ENCODE measurements at regions not wholly inside any gene's neighbourhood (a gene's known extent, or its start where the extent isn't known, plus 50 kb on each side); places are given as distances from the start of the nearest gene placed in this dataset.

- H3K4me3 ChIP-seq (ENCODE audit: low read depth, low read length): no peak overlapping the region
- TF ChIP-seq CTCF (IDR thresholded peaks at IDR 0.05; ENCODE audit: insufficient read depth, low read depth, low read length): no peak
- peak; percentile 4 for DNase-seq (ENCODE audit: low read depth)
Measured at GRCh38 chr4:28469886-28470285, 1609.2 kb downstream of the STIM2 start.

- no peak overlapping the region for H3K4me3 ChIP-seq (ENCODE audit: low read depth, low read length)
Measured at GRCh38 chr4:28475381-28475780, 1614.7 kb downstream of the STIM2 start.

GRCh38 chr4:28479666-28480065, 1619.0 kb downstream of the STIM2 start:
- H3K4me3 ChIP-seq (ENCODE audit: low read depth, low read length): no peak overlapping the region
- no peak for DNase-seq (ENCODE audit: low read depth)
- no peak for TF ChIP-seq CTCF (IDR thresholded peaks at IDR 0.05; ENCODE audit: insufficient read depth, low read depth, low read length)

More at GRCh38 chr4:28475381-28475780, 1614.7 kb downstream of the STIM2 start:
- TF ChIP-seq CTCF (IDR thresholded peaks at IDR 0.05; ENCODE audit: insufficient read depth, low read depth, low read length): no peak
- DNase-seq (ENCODE audit: low read depth): no peak

GRCh38 chr4:28481565-28481964, 1620.9 kb downstream of the STIM2 start:
- DNase-seq (ENCODE audit: low read depth): no peak
- TF ChIP-seq CTCF (IDR thresholded peaks at IDR 0.05; ENCODE audit: insufficient read depth, low read depth, low read length): no peak
- no peak overlapping the region for H3K4me3 ChIP-seq (ENCODE audit: low read depth, low read length)

GRCh38 chr4:28482580-28483270, 1622.1 kb downstream of the STIM2 start:
- no peak for DNase-seq (ENCODE audit: low read depth)
- H3K4me3 ChIP-seq (ENCODE audit: low read depth, low read length): no peak overlapping the region
- no peak for TF ChIP-seq CTCF (IDR thresholded peaks at IDR 0.05; ENCODE audit: insufficient read depth, low read depth, low read length)

- no peak overlapping the region for H3K4me3 ChIP-seq (ENCODE audit: low read depth, low read length)
- no peak for TF ChIP-seq CTCF (IDR thresholded peaks at IDR 0.05; ENCODE audit: insufficient read depth, low read depth, low read length)
- no peak for DNase-seq (ENCODE audit: low read depth)
Measured at GRCh38 chr4:28488021-28488420, 1627.4 kb downstream of the STIM2 start.

- TF ChIP-seq CTCF (IDR thresholded peaks at IDR 0.05; ENCODE audit: insufficient read depth, low read depth, low read length): no peak
- no peak for DNase-seq (ENCODE audit: low read depth)
Measured at GRCh38 chr4:28490669-28491068, 1630.0 kb downstream of the STIM2 start.

More at GRCh38 chr4:28490669-28491068, 1630.0 kb downstream of the STIM2 start:
- no peak overlapping the region for H3K4me3 ChIP-seq (ENCODE audit: low read depth, low read length)
